ENCODE measurements at regions not wholly inside any gene's neighbourhood (a gene's known extent, or its start where the extent isn't known, plus 50 kb on each side); places are given as distances from the start of the nearest gene placed in this dataset.

- Histone ChIP-seq H3K9ac (ENCODE audit: low read length) (no peak overlapping the region), H3K9me3 (ENCODE audit: control insufficient read depth in 1 of 2, insufficient read depth in 1 of 2, low read depth in 1 of 2, low read length in 2 of 2) (no peaks in the 10 kb centered on the region), H3K4me3 (replicated peaks in 1 of 2; ENCODE audit: low read depth in 1 of 2, low read length in 2 of 2) (no peak overlapping the region), H3K27me3 (ENCODE audit: insufficient read depth, low read length) (peaks cover 21% of the 10 kb centered on the region), H3K36me3 (ENCODE audit: control insufficient read depth in 1 of 2, insufficient read depth in 2 of 2, low read length in 2 of 2) (no peaks in the 10 kb centered on the region), H3K4me1 (ENCODE audit: control insufficient read depth in 1 of 2, insufficient read depth in 2 of 2, low read length in 2 of 2) (no peaks in the 10 kb centered on the region), H2AFZ (ENCODE audit: low read depth, low read length, poor library complexity, severe bottlenecking) (no peak overlapping the region), H4K20me1 (ENCODE audit: insufficient read depth) (no peaks in the 10 kb centered on the region), H3K4me2 (ENCODE audit: low read length) (no peak overlapping the region), H3K9me2 (ENCODE audit: insufficient read depth) (no peaks in the 10 kb centered on the region), H3K27ac (ENCODE audit: low read depth, low read length) (no peak overlapping the region), H3K79me2 (ENCODE audit: insufficient read depth, low read length) (no peaks in the 10 kb centered on the region)
- intact Hi-C loops (cut with micrococcal nuclease), result no loop called here
- ATAC-seq (no peak), DNase-seq (ENCODE audit: low read depth, low spot score) (no peak)
- ChIA-PET RAD21 (ENCODE audit: low non-redundant PET in 1 of 2, low total read pairs in 2 of 2, uncharacterized antibody in 2 of 2, unreplicated experiment in 2 of 2) (no interaction called here), POLR2A (no interaction called here), CTCF (no interaction called here)
- TF ChIP-seq JUND (IDR thresholded peaks at IDR 0.05) (no peak), ZFX (IDR thresholded peaks at IDR 0.05) (no peak), SIN3A (IDR thresholded peaks at IDR 0.05; ENCODE audit: low read depth) (no peak), SRF (IDR thresholded peaks at IDR 0.05; ENCODE audit: low read depth) (no peak), FOSL1 (IDR thresholded peaks at IDR 0.05; ENCODE audit: low read depth) (no peak), EGR1 (IDR thresholded peaks at IDR 0.05; ENCODE audit: low read depth) (no peak), YY1 (IDR thresholded peaks at IDR 0.05; ENCODE audit: extremely low read depth, insufficient replicate concordance, low read depth, low read length) (no peak), SP1 (IDR thresholded peaks at IDR 0.05; ENCODE audit: low read depth) (no peak), TCF7L2 (IDR thresholded peaks at IDR 0.05; ENCODE audit: borderline replicate concordance, extremely low read depth, insufficient read depth, insufficient read length) (no peak), POLR2A (IDR thresholded peaks at IDR 0.05; ENCODE audit: borderline replicate concordance, extremely low read depth, insufficient read depth, insufficient read length) (no peak), ATF3 (IDR thresholded peaks at IDR 0.05) (no peak), CBX3 (IDR thresholded peaks at IDR 0.05; ENCODE audit: low read depth) (no peak), CEBPB (IDR thresholded peaks at IDR 0.05; ENCODE audit: low read depth) (no peak), EZH2 (IDR thresholded peaks at IDR 0.05) (no peak)
- TF ChIP-seq, protein P1, sequence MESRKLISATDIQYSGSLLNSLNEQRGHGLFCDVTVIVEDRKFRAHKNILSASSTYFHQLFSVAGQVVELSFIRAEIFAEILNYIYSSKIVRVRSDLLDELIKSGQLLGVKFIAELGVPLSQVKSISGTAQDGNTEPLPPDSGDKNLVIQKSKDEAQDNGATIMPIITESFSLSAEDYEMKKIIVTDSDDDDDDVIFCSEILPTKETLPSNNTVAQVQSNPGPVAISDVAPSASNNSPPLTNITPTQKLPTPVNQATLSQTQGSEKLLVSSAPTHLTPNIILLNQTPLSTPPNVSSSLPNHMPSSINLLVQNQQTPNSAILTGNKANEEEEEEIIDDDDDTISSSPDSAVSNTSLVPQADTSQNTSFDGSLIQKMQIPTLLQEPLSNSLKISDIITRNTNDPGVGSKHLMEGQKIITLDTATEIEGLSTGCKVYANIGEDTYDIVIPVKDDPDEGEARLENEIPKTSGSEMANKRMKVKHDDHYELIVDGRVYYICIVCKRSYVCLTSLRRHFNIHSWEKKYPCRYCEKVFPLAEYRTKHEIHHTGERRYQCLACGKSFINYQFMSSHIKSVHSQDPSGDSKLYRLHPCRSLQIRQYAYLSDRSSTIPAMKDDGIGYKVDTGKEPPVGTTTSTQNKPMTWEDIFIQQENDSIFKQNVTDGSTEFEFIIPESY (IDR thresholded peaks at IDR 0.05; ENCODE audit: extremely low read depth, insufficient replicate concordance, low read length), result no peak
- no TSS peak for BruUV-seq (replicated peaks)
Observed at GRCh38 chr1:29504709-29505410, 268.5 kb downstream of the PTPRU start.

All from HCT116 (cell line).